T-helper 2 cell treated with Interferon-gamma antibody and Interleukin-4, amounts not matched to agents 5 μg/mL and 100 μg/mL, for 36 hours (primary cell): ENCODE measurements at regions not wholly inside any gene's neighbourhood (a gene's known extent, or its start where the extent isn't known, plus 50 kb on each side); places are given as distances from the start of the nearest gene placed in this dataset.

ENCODE experiments used
- DNase-seq: peaks from one replicate; pipeline ENCODE4 v3.0.0; 2021; ENCODE audit warnings: low spot score
- H3K27ac Mint-ChIP-seq: one replicate; pipeline ENCODE4 v1.8.0; 2021; ENCODE audit warnings: mild to moderate bottlenecking, mixed read lengths
- H3K27me3 Mint-ChIP-seq: one replicate; pipeline ENCODE4 v1.8.0; 2021; ENCODE audit warnings: low read depth, mixed read lengths
- H3K36me3 Mint-ChIP-seq: one replicate; pipeline ENCODE4 v1.8.0; 2021; ENCODE audit warnings: low read depth, mixed read lengths
- H3K4me1 Mint-ChIP-seq: one replicate; pipeline ENCODE4 v1.8.0; 2021; ENCODE audit warnings: low read depth, mixed read lengths
- H3K4me3 Mint-ChIP-seq: one replicate; pipeline ENCODE4 v1.8.0; 2022; ENCODE audit warnings: mild to moderate bottlenecking, moderate library complexity, mixed read lengths
- H3K9me3 Mint-ChIP-seq: one replicate; pipeline ENCODE4 v1.8.0; 2021; ENCODE audit warnings: mixed read lengths

- Mint-ChIP-seq H3K4me1 (no peaks in the 10 kb centered on the region), H3K9me3 (no peaks in the 10 kb centered on the region), H3K36me3 (no peaks in the 10 kb centered on the region), H3K27me3 (no peaks in the 10 kb centered on the region), H3K4me3 (no peak overlapping the region), H3K27ac (no peak overlapping the region)
- no peak for DNase-seq
These were observed 342.6 kb downstream of the SATB2 start for GRCh38 chr2:199115169-199115568.

GRCh38 chr2:199113111-199113510, 344.6 kb downstream of the SATB2 start:
- no peaks in the 10 kb centered on the region for H3K36me3 Mint-ChIP-seq
- DNase-seq, result no peak
- no peak overlapping the region for H3K4me3 Mint-ChIP-seq
- no peaks in the 10 kb centered on the region for H3K27me3 Mint-ChIP-seq
- no peaks in the 10 kb centered on the region for H3K4me1 Mint-ChIP-seq
- H3K27ac Mint-ChIP-seq, result no peak overlapping the region
- H3K9me3 Mint-ChIP-seq, result no peaks in the 10 kb centered on the region

GRCh38 chr2:199111458-199111857, 346.3 kb downstream of the SATB2 start:
- H3K27ac Mint-ChIP-seq, result no peak overlapping the region
- no peak for DNase-seq
- no peaks in the 10 kb centered on the region for H3K36me3 Mint-ChIP-seq
- no peak overlapping the region for H3K4me3 Mint-ChIP-seq
- no peaks in the 10 kb centered on the region for H3K27me3 Mint-ChIP-seq
- H3K4me1 Mint-ChIP-seq, result no peaks in the 10 kb centered on the region
- no peaks in the 10 kb centered on the region for H3K9me3 Mint-ChIP-seq

- H3K36me3 Mint-ChIP-seq, result no peaks in the 10 kb centered on the region
- DNase-seq, result no peak
- no peak overlapping the region for H3K4me3 Mint-ChIP-seq
- H3K27ac Mint-ChIP-seq, result no peak overlapping the region
- no peaks in the 10 kb centered on the region for H3K9me3 Mint-ChIP-seq
- no peaks in the 10 kb centered on the region for H3K4me1 Mint-ChIP-seq
- H3K27me3 Mint-ChIP-seq, result no peaks in the 10 kb centered on the region
These were observed 349.7 kb downstream of the SATB2 start for GRCh38 chr2:199108056-199108455.

- H3K4me1 Mint-ChIP-seq, result no peaks in the 10 kb centered on the region
These were observed 351.9 kb downstream of the SATB2 start for GRCh38 chr2:199105826-199106225.

GRCh38 chr2:199101487-199101886, 356.3 kb downstream of the SATB2 start:
- Mint-ChIP-seq H3K4me3 (no peak overlapping the region), H3K36me3 (no peaks in the 10 kb centered on the region), H3K9me3 (no peaks in the 10 kb centered on the region), H3K27me3 (no peaks in the 10 kb centered on the region), H3K4me1 (no peaks in the 10 kb centered on the region), H3K27ac (no peak overlapping the region)
- no peak for DNase-seq

More at GRCh38 chr2:199105826-199106225, 351.9 kb downstream of the SATB2 start:
- H3K4me3 Mint-ChIP-seq, result no peak overlapping the region
- no peaks in the 10 kb centered on the region for H3K36me3 Mint-ChIP-seq
- H3K9me3 Mint-ChIP-seq, result no peaks in the 10 kb centered on the region
- no peak overlapping the region for H3K27ac Mint-ChIP-seq
- H3K27me3 Mint-ChIP-seq, result no peaks in the 10 kb centered on the region
- DNase-seq, result no peak

- Mint-ChIP-seq H3K27ac (no peak overlapping the region), H3K36me3 (no peaks in the 10 kb centered on the region), H3K4me3 (no peak overlapping the region), H3K9me3 (no peaks in the 10 kb centered on the region), H3K4me1 (no peaks in the 10 kb centered on the region), H3K27me3 (no peaks in the 10 kb centered on the region)
- no peak for DNase-seq
These were observed 357.2 kb downstream of the SATB2 start for GRCh38 chr2:199100326-199101110.

- Mint-ChIP-seq H3K9me3 (no peaks in the 10 kb centered on the region), H3K4me1 (no peaks in the 10 kb centered on the region), H3K27ac (no peak overlapping the region), H3K36me3 (no peaks in the 10 kb centered on the region), H3K4me3 (no peak overlapping the region), H3K27me3 (no peaks in the 10 kb centered on the region)
- DNase-seq, result no peak
These were observed 365.3 kb downstream of the SATB2 start for GRCh38 chr2:199092419-199092818.

- Mint-ChIP-seq H3K27me3 (no peaks in the 10 kb centered on the region), H3K36me3 (no peaks in the 10 kb centered on the region), H3K4me3 (no peak overlapping the region), H3K4me1 (no peaks in the 10 kb centered on the region), H3K9me3 (no peaks in the 10 kb centered on the region), H3K27ac (no peak overlapping the region)
- no peak for DNase-seq
These were observed 372.5 kb downstream of the SATB2 start for GRCh38 chr2:199085261-199085660.

- no peaks in the 10 kb centered on the region for H3K27me3 Mint-ChIP-seq
- no peaks in the 10 kb centered on the region for H3K4me1 Mint-ChIP-seq
- no peak overlapping the region for H3K27ac Mint-ChIP-seq
- no peak overlapping the region for H3K4me3 Mint-ChIP-seq
- DNase-seq, result no peak
- peaks cover 6% of the 10 kb centered on the region for H3K9me3 Mint-ChIP-seq
- H3K36me3 Mint-ChIP-seq, result no peaks in the 10 kb centered on the region
These were observed 387.3 kb downstream of the SATB2 start for GRCh38 chr2:199070322-199070949.

GRCh38 chr2:199064201-199064600, 393.5 kb downstream of the SATB2 start:
- Mint-ChIP-seq H3K27me3 (no peaks in the 10 kb centered on the region), H3K27ac (no peak overlapping the region), H3K36me3 (no peaks in the 10 kb centered on the region)

GRCh38 chr2:199057936-199058335, 399.8 kb downstream of the SATB2 start:
- Mint-ChIP-seq H3K27me3 (no peaks in the 10 kb centered on the region), H3K4me3 (no peak overlapping the region), H3K9me3 (no peaks in the 10 kb centered on the region), H3K4me1 (no peaks in the 10 kb centered on the region), H3K36me3 (no peaks in the 10 kb centered on the region), H3K27ac (no peak overlapping the region)
- DNase-seq, result no peak

More at GRCh38 chr2:199064201-199064600, 393.5 kb downstream of the SATB2 start:
- Mint-ChIP-seq H3K4me1 (no peaks in the 10 kb centered on the region), H3K4me3 (no peak overlapping the region), H3K9me3 (no peaks in the 10 kb centered on the region)
- no peak for DNase-seq

GRCh38 chr2:199055336-199055735, 402.4 kb downstream of the SATB2 start:
- Mint-ChIP-seq H3K27me3 (no peaks in the 10 kb centered on the region), H3K4me3 (no peak overlapping the region), H3K9me3 (no peaks in the 10 kb centered on the region), H3K4me1 (no peaks in the 10 kb centered on the region), H3K27ac (no peak overlapping the region), H3K36me3 (no peaks in the 10 kb centered on the region)
- DNase-seq, result no peak

GRCh38 chr2:199042660-199043379, 414.9 kb downstream of the SATB2 start:
- H3K4me3 Mint-ChIP-seq, result no peak overlapping the region
- H3K36me3 Mint-ChIP-seq, result no peaks in the 10 kb centered on the region
- no peak for DNase-seq
- H3K9me3 Mint-ChIP-seq, result no peaks in the 10 kb centered on the region
- no peak overlapping the region for H3K27ac Mint-ChIP-seq
- no peaks in the 10 kb centered on the region for H3K4me1 Mint-ChIP-seq
- no peaks in the 10 kb centered on the region for H3K27me3 Mint-ChIP-seq
